ENCODE measurements at regions not wholly inside any gene's neighbourhood (a gene's known extent, or its start where the extent isn't known, plus 50 kb on each side); places are given as distances from the start of the nearest gene placed in this dataset.

GRCh38 chr20:17887331-17888030, 81.1 kb downstream of the SNX5 start:
- H3K23ac ChIP-seq (ENCODE audit: low read length) = no peak overlapping the region
- H3K79me2 ChIP-seq (ENCODE audit: control insufficient read depth, insufficient read depth, low read length, poor library complexity) = no peaks in the 10 kb centered on the region
- no peak overlapping the region for H2AK5ac ChIP-seq (ENCODE audit: low read length)
- no peaks in the 10 kb centered on the region for H3K27me3 ChIP-seq (ENCODE audit: insufficient read depth, low read length)
- no peak overlapping the region for H2BK120ac ChIP-seq (ENCODE audit: insufficient read depth, low read length, poor library complexity)
- H2AFZ ChIP-seq (ENCODE audit: insufficient read depth, low read length, poor library complexity) = no peak overlapping the region
- H3K4ac ChIP-seq (ENCODE audit: low read depth, low read length) = no peak overlapping the region
- no peak overlapping the region for H3K18ac ChIP-seq (ENCODE audit: low read length)
- no peak overlapping the region for H3K27ac ChIP-seq (ENCODE audit: low read depth, low read length)
- H2BK12ac ChIP-seq (ENCODE audit: low read length) = no peak overlapping the region
- H3K4me1 ChIP-seq (ENCODE audit: control insufficient read depth in 1 of 2, insufficient read depth in 2 of 2, low read length in 2 of 2) = no peaks in the 10 kb centered on the region
- peaks cover 8% of the 10 kb centered on the region for H3K9me3 ChIP-seq (ENCODE audit: insufficient read depth, low read depth, low read length)
- H4K91ac ChIP-seq (ENCODE audit: low read depth, low read length) = no peak overlapping the region
- no peak overlapping the region for H3K9ac ChIP-seq (ENCODE audit: low read length)
- no peak overlapping the region for H2BK5ac ChIP-seq (ENCODE audit: low read depth, low read length, poor library complexity)
- H3K79me1 ChIP-seq (ENCODE audit: low read length) = no peaks in the 10 kb centered on the region
- H4K8ac ChIP-seq (ENCODE audit: low read depth, low read length) = no peak overlapping the region
- H3K36me3 ChIP-seq (ENCODE audit: control insufficient read depth in 1 of 2, insufficient read depth in 2 of 2, low read length in 2 of 2) = no peaks in the 10 kb centered on the region
- H3K4me3 ChIP-seq (ENCODE audit: low read depth, low read length) = no peak overlapping the region
- no peak for DNase-seq
- WGBS (ENCODE audit: extremely low coverage, insufficient coverage, insufficient read length) = no CpG with 5 or more reads among the region's 10 CpGs
- H4K12ac ChIP-seq (ENCODE audit: low read depth, low read length) = no peak overlapping the region
- no peak overlapping the region for H3K4me2 ChIP-seq (ENCODE audit: low read length)
- no peak overlapping the region for H3K14ac ChIP-seq (ENCODE audit: low read length)

- Histone ChIP-seq H3K4me3 (ENCODE audit: low read depth, low read length) (no peak overlapping the region), H3K18ac (ENCODE audit: low read length) (no peak overlapping the region), H3K4ac (ENCODE audit: low read depth, low read length) (no peak overlapping the region), H3K9ac (ENCODE audit: low read length) (no peak overlapping the region), H2BK5ac (ENCODE audit: low read depth, low read length, poor library complexity) (no peak overlapping the region), H4K8ac (ENCODE audit: low read depth, low read length) (no peak overlapping the region), H2BK120ac (ENCODE audit: insufficient read depth, low read length, poor library complexity) (no peak overlapping the region), H2AK5ac (ENCODE audit: low read length) (no peak overlapping the region), H3K79me2 (ENCODE audit: control insufficient read depth, insufficient read depth, low read length, poor library complexity) (no peaks in the 10 kb centered on the region), H3K9me3 (ENCODE audit: insufficient read depth, low read depth, low read length) (peaks cover 8% of the 10 kb centered on the region), H3K27ac (ENCODE audit: low read depth, low read length) (no peak overlapping the region), H4K12ac (ENCODE audit: low read depth, low read length) (no peak overlapping the region), H3K23ac (ENCODE audit: low read length) (no peak overlapping the region), H2BK12ac (ENCODE audit: low read length) (no peak overlapping the region), H3K4me2 (ENCODE audit: low read length) (no peak overlapping the region), H3K36me3 (ENCODE audit: control insufficient read depth in 1 of 2, insufficient read depth in 2 of 2, low read length in 2 of 2) (no peaks in the 10 kb centered on the region), H4K91ac (ENCODE audit: low read depth, low read length) (no peak overlapping the region), H3K27me3 (ENCODE audit: insufficient read depth, low read length) (no peaks in the 10 kb centered on the region), H3K4me1 (ENCODE audit: control insufficient read depth in 1 of 2, insufficient read depth in 2 of 2, low read length in 2 of 2) (no peaks in the 10 kb centered on the region), H3K79me1 (ENCODE audit: low read length) (no peaks in the 10 kb centered on the region), H3K14ac (ENCODE audit: low read length) (no peak overlapping the region), H2AFZ (ENCODE audit: insufficient read depth, low read length, poor library complexity) (no peak overlapping the region)
- no CpG with 5 or more reads among the region's 4 CpGs for WGBS (ENCODE audit: extremely low coverage, insufficient coverage, insufficient read length)
- DNase-seq = no peak
Observed at GRCh38 chr20:17885544-17885943, 83.0 kb downstream of the SNX5 start.

GRCh38 chr20:17885076-17885475, 83.5 kb downstream of the SNX5 start:
- no peak overlapping the region for H3K4ac ChIP-seq (ENCODE audit: low read depth, low read length)
- no CpG with 5 or more reads among the region's 3 CpGs for WGBS (ENCODE audit: extremely low coverage, insufficient coverage, insufficient read length)
- H4K12ac ChIP-seq (ENCODE audit: low read depth, low read length) = no peak overlapping the region
- no peak overlapping the region for H3K27ac ChIP-seq (ENCODE audit: low read depth, low read length)
- no peak overlapping the region for H2BK5ac ChIP-seq (ENCODE audit: low read depth, low read length, poor library complexity)
- no peaks in the 10 kb centered on the region for H3K27me3 ChIP-seq (ENCODE audit: insufficient read depth, low read length)
- H4K91ac ChIP-seq (ENCODE audit: low read depth, low read length) = no peak overlapping the region
- no peak overlapping the region for H2AK5ac ChIP-seq (ENCODE audit: low read length)
- no peak overlapping the region for H4K8ac ChIP-seq (ENCODE audit: low read depth, low read length)
- H3K36me3 ChIP-seq (ENCODE audit: control insufficient read depth in 1 of 2, insufficient read depth in 2 of 2, low read length in 2 of 2) = no peaks in the 10 kb centered on the region
- no peak overlapping the region for H2BK120ac ChIP-seq (ENCODE audit: insufficient read depth, low read length, poor library complexity)
- no peak overlapping the region for H3K9ac ChIP-seq (ENCODE audit: low read length)
- no peak overlapping the region for H3K14ac ChIP-seq (ENCODE audit: low read length)
- H3K4me1 ChIP-seq (ENCODE audit: control insufficient read depth in 1 of 2, insufficient read depth in 2 of 2, low read length in 2 of 2) = no peaks in the 10 kb centered on the region
- no peak for DNase-seq
- H3K18ac ChIP-seq (ENCODE audit: low read length) = no peak overlapping the region
- H2BK12ac ChIP-seq (ENCODE audit: low read length) = no peak overlapping the region
- H2AFZ ChIP-seq (ENCODE audit: insufficient read depth, low read length, poor library complexity) = no peak overlapping the region
- no peak overlapping the region for H3K23ac ChIP-seq (ENCODE audit: low read length)
- no peak overlapping the region for H3K4me2 ChIP-seq (ENCODE audit: low read length)
- no peak overlapping the region for H3K4me3 ChIP-seq (ENCODE audit: low read depth, low read length)
- no peaks in the 10 kb centered on the region for H3K79me2 ChIP-seq (ENCODE audit: control insufficient read depth, insufficient read depth, low read length, poor library complexity)
- H3K9me3 ChIP-seq (ENCODE audit: insufficient read depth, low read depth, low read length) = peaks cover 4% of the 10 kb centered on the region
- no peaks in the 10 kb centered on the region for H3K79me1 ChIP-seq (ENCODE audit: low read length)

GRCh38 chr20:17884307-17885003, 84.1 kb downstream of the SNX5 start:
- H3K4ac ChIP-seq (ENCODE audit: low read depth, low read length) = no peak overlapping the region
- no peaks in the 10 kb centered on the region for H3K4me1 ChIP-seq (ENCODE audit: control insufficient read depth in 1 of 2, insufficient read depth in 2 of 2, low read length in 2 of 2)
- H3K4me3 ChIP-seq (ENCODE audit: low read depth, low read length) = no peak overlapping the region

More at GRCh38 chr20:17884307-17885003, 84.1 kb downstream of the SNX5 start:
- H2AK5ac ChIP-seq (ENCODE audit: low read length) = no peak overlapping the region
- H2BK5ac ChIP-seq (ENCODE audit: low read depth, low read length, poor library complexity) = no peak overlapping the region
- no peak for DNase-seq
- H3K9me3 ChIP-seq (ENCODE audit: insufficient read depth, low read depth, low read length) = peaks cover 3% of the 10 kb centered on the region
- no peak overlapping the region for H3K4me2 ChIP-seq (ENCODE audit: low read length)
- no peak overlapping the region for H2BK12ac ChIP-seq (ENCODE audit: low read length)
- no CpG with 5 or more reads among the region's 14 CpGs for WGBS (ENCODE audit: extremely low coverage, insufficient coverage, insufficient read length)
- H2BK120ac ChIP-seq (ENCODE audit: insufficient read depth, low read length, poor library complexity) = no peak overlapping the region
- no peaks in the 10 kb centered on the region for H3K27me3 ChIP-seq (ENCODE audit: insufficient read depth, low read length)
- no peak overlapping the region for H3K14ac ChIP-seq (ENCODE audit: low read length)
- H4K12ac ChIP-seq (ENCODE audit: low read depth, low read length) = no peak overlapping the region
- H3K27ac ChIP-seq (ENCODE audit: low read depth, low read length) = no peak overlapping the region
- no peak overlapping the region for H3K18ac ChIP-seq (ENCODE audit: low read length)
- H2AFZ ChIP-seq (ENCODE audit: insufficient read depth, low read length, poor library complexity) = no peak overlapping the region
- no peak overlapping the region for H4K91ac ChIP-seq (ENCODE audit: low read depth, low read length)
- H3K79me1 ChIP-seq (ENCODE audit: low read length) = no peaks in the 10 kb centered on the region
- H3K36me3 ChIP-seq (ENCODE audit: control insufficient read depth in 1 of 2, insufficient read depth in 2 of 2, low read length in 2 of 2) = no peaks in the 10 kb centered on the region
- no peaks in the 10 kb centered on the region for H3K79me2 ChIP-seq (ENCODE audit: control insufficient read depth, insufficient read depth, low read length, poor library complexity)
- H3K9ac ChIP-seq (ENCODE audit: low read length) = no peak overlapping the region
- H3K23ac ChIP-seq (ENCODE audit: low read length) = no peak overlapping the region
- no peak overlapping the region for H4K8ac ChIP-seq (ENCODE audit: low read depth, low read length)

Measured in trophoblast cell (in vitro differentiated cells and primary cell).